Fibroblast of mammary gland (primary cell): ENCODE measurements at regions not wholly inside any gene's neighbourhood (a gene's known extent, or its start where the extent isn't known, plus 50 kb on each side); places are given as distances from the start of the nearest gene placed in this dataset.

Experiments
- DNase-seq: peaks from one replicate; pipeline ENCODE4 v3.0.0-alpha.2; 2010; ENCODE audit warnings: low read depth
- H3K4me3 ChIP-seq: 2 replicates; pipeline ENCODE4 v1.5.1; 2011; ENCODE audit warnings: low read depth, mild to moderate bottlenecking, low read length, moderate library complexity; ENCODE audit not compliant: control insufficient read depth
- TF ChIP-seq, protein P1 (sequence below): conservative IDR thresholded peaks from 2 replicates; pipeline ENCODE4 v1.5.1; 2011; ENCODE audit warnings: low read depth, low read length, inconsistent platforms; ENCODE audit not compliant: control insufficient read depth, insufficient read depth

DNA sequence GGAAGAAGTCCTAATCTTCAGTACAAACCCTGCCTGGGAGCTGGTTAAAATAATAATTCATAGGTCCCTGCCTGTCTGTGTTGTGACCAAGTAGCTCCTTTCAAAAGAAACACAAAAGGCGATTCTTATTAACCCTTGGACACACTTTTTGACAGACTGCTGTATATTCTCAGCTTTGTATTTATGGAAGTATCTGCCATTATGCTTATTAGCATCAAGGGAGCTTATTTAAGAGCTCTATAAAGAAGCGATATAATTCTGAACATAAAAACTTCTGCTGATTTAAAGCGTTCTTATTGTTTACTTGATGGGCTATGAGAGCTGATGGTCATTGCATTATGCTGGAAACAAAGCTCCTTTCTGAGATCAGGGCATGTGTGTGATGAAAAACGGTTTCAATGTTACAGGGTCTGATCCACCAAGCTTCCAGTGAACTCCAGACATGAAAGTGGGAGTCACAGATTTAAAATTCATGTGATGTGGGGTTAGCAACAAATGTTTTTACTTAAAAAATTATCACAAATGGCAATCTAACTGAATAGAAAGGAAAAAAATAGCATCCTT lies 181.8 kb upstream of the PDE10A start:
- no peak for DNase-seq
- TF ChIP-seq, protein P1, sequence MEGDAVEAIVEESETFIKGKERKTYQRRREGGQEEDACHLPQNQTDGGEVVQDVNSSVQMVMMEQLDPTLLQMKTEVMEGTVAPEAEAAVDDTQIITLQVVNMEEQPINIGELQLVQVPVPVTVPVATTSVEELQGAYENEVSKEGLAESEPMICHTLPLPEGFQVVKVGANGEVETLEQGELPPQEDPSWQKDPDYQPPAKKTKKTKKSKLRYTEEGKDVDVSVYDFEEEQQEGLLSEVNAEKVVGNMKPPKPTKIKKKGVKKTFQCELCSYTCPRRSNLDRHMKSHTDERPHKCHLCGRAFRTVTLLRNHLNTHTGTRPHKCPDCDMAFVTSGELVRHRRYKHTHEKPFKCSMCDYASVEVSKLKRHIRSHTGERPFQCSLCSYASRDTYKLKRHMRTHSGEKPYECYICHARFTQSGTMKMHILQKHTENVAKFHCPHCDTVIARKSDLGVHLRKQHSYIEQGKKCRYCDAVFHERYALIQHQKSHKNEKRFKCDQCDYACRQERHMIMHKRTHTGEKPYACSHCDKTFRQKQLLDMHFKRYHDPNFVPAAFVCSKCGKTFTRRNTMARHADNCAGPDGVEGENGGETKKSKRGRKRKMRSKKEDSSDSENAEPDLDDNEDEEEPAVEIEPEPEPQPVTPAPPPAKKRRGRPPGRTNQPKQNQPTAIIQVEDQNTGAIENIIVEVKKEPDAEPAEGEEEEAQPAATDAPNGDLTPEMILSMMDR = no peak

GRCh38 chr6:165844232-165844631 lies 181.2 kb upstream of the PDE10A start:
- TF ChIP-seq, protein P1 = no peak
- no peak for DNase-seq
- no peak overlapping the region for H3K4me3 ChIP-seq

More for the DNA sequence above, 181.8 kb upstream of the PDE10A start:
- H3K4me3 ChIP-seq = no peak overlapping the region

DNA sequence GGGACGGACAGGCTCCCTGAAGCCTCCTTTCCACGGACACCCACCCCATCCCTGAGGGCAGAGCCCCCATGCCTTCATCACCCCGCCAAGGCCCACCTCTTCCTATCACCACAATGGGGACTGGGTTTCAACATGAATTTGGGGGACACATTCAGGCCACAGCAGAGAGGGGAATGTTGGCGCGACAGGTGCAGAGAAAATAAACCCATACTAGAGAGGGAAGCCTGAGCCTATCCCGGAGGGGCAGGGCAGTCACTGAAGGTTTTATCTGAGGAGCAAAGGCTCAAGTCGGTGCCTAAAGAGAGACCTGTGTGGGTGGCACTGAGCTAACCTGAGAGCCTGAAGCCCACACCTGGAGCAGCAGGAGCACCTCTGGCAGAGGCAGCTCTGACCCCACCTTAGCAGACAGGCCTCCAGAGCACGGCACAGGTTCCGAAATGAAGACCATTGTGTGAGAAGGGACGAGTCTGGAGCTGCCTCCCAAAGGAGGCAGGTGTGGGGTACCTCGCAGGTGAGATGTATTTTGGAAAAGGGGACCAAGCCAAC lies 180.6 kb upstream of the PDE10A start:
- no peak overlapping the region for H3K4me3 ChIP-seq
- DNase-seq = no peak
- TF ChIP-seq, protein P1 = no peak

DNA sequence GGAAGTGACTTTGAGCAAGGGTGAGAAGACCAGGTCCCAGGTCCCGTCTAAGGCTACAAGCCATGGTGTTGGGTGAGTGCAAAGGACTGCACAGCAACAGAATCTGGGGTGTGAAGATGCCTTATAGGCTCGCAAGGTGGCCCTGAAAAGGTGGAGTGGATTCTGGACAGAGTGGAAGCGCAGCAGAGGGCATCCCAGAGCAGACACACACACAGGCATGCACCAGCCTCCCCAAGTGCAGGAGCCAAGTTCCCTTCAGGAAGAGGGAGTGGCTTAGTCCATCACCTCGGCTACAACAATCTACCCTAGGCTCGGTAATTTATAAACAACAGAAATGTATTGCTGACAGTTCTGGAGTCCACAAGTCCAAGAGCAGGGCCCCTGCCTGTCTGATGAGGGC lies 180.1 kb upstream of the PDE10A start:
- DNase-seq = no peak
- TF ChIP-seq, protein P1 = no peak
- H3K4me3 ChIP-seq = no peak overlapping the region

- TF ChIP-seq, protein P1 = no peak
- H3K4me3 ChIP-seq = no peak overlapping the region
These were observed 179.4 kb upstream of the PDE10A start for GRCh38 chr6:165842281-165842936.

GRCh38 chr6:165841153-165841558 lies 178.1 kb upstream of the PDE10A start:
- H3K4me3 ChIP-seq = no peak overlapping the region
- DNase-seq = no peak
- TF ChIP-seq, protein P1 = no peak

More at GRCh38 chr6:165842281-165842936, 179.4 kb upstream of the PDE10A start:
- no peak for DNase-seq
